B cell (primary cell): ENCODE measurements at regions not wholly inside any gene's neighbourhood (a gene's known extent, or its start where the extent isn't known, plus 50 kb on each side); places are given as distances from the start of the nearest gene placed in this dataset.

ENCODE experiments used
- ATAC-seq: fragments of 200-7000 bp; cut with Tn5 transposase; one replicate; pipeline ENCODE4 v1.10.0; 2021; ENCODE audit warnings: low read depth, mild to moderate bottlenecking, moderate number of reproducible peaks, moderate library complexity
- CTCF ChIA-PET: fragments of 350-600 bp; sonication (Branson Sonifier 250); formaldehyde crosslinking; loops from one replicate; lab custom pipeline; 2021; ENCODE audit warnings: antibody characterized with exemption, inconsistent platforms; lab: Charles Lee
- POLR2A ChIA-PET: fragments of 350-600 bp; sonication (Branson Sonifier 250); formaldehyde crosslinking; loops from one replicate; lab custom pipeline; 2021; ENCODE audit warnings: antibody characterized with exemption; lab: Charles Lee
- DNase-seq: peaks from one replicate; pipeline ENCODE4 v3.0.0; 2013
- H2AFZ ChIP-seq: 2 replicates; pipeline ENCODE4 v1.6.1; 2012; ENCODE audit warnings: mild to moderate bottlenecking, low read depth, low read length; ENCODE audit not compliant: insufficient read depth, poor library complexity, severe bottlenecking
- H3K27ac ChIP-seq, 2 donors: 1 replicate in 1 of 2; 2 replicates in 1 of 2; pipeline ENCODE4 v1.5.1; 2012 to 2013; ENCODE audit warnings: low read length in 2 of 2, mild to moderate bottlenecking in 2 of 2, moderate library complexity in 1 of 2
- H3K27me3 ChIP-seq, 4 experiments: fragments of 200-600 bp in 1 of 4; sonication (generic) in 1 of 4; replicated peaks in 1 of 4; 1 replicate in 2 of 4; 2 replicates in 2 of 4; pipeline versions ENCODE4 v1.6.1 to v1.7.0; 2013 to 2016; ENCODE audit warnings: low read length in 3 of 4, mild to moderate bottlenecking in 2 of 4, mixed read lengths in 1 of 4, moderate library complexity in 1 of 4; ENCODE audit not compliant: insufficient read depth in 4 of 4, control insufficient read depth in 3 of 4; ENCODE audit errors: control extremely low read depth in 1 of 4
- H3K36me3 ChIP-seq, 2 experiments: replicated peaks in 1 of 2; 1 replicate in 1 of 2; 2 replicates in 1 of 2; pipeline versions ENCODE4 v1.6.1 to v1.7.1; 2013; ENCODE audit warnings: low read length in 1 of 2; ENCODE audit not compliant: insufficient read depth in 2 of 2, control insufficient read depth in 1 of 2; ENCODE audit errors: control extremely low read depth in 1 of 2, extremely low read depth in 1 of 2
- H3K4me1 ChIP-seq, 2 donors: fragments of 200-600 bp in 1 of 2; sonication (generic) in 1 of 2; 1 replicate in 1 of 2; 2 replicates in 1 of 2; pipeline versions ENCODE4 v1.5.1 to v1.6.1; 2013 to 2017; ENCODE audit warnings: low read length in 2 of 2; ENCODE audit not compliant: control insufficient read depth in 2 of 2, insufficient read depth in 2 of 2
- H3K4me2 ChIP-seq: replicated peaks from 2 replicates; pipeline ENCODE3; 2012; ENCODE audit warnings: mild to moderate bottlenecking, low read depth, low read length; ENCODE audit not compliant: poor library complexity, severe bottlenecking
- H3K4me3 ChIP-seq, 5 experiments: fragments of 200-600 bp in 1 of 5; sonication (generic) in 1 of 5; 1 replicate in 3 of 5; 2 replicates in 2 of 5; pipeline versions ENCODE4 v1.5.1 to v1.7.0; 2011 to 2016; ENCODE audit warnings: low read length in 4 of 5, mild to moderate bottlenecking in 4 of 5, low read depth in 2 of 5, control low read depth in 1 of 5, moderate library complexity in 1 of 5; ENCODE audit not compliant: insufficient read depth in 1 of 5; ENCODE audit errors: control extremely low read depth in 1 of 5, extremely low read depth in 1 of 5
- H3K79me2 ChIP-seq: fragments of 200-600 bp; sonication (generic); one replicate; pipeline ENCODE4 v1.6.0; 2016; ENCODE audit warnings: low read length; ENCODE audit not compliant: control insufficient read depth, insufficient read depth
- H3K9ac ChIP-seq: fragments of 200-600 bp; sonication (generic); 2 replicates; pipeline ENCODE4 v1.6.1; 2017; ENCODE audit warnings: mild to moderate bottlenecking, low read length, moderate library complexity
- H3K9me3 ChIP-seq, 3 donors: one replicate each; pipeline versions ENCODE4 v1.6.1 to v1.7.1; 2013; ENCODE audit warnings: low read length in 2 of 3; ENCODE audit not compliant: control insufficient read depth in 2 of 3, insufficient read depth in 1 of 3; ENCODE audit errors: control extremely low read depth in 1 of 3
- H4K20me1 ChIP-seq: 2 replicates; pipeline ENCODE4 v1.6.0; 2012; ENCODE audit warnings: mild to moderate bottlenecking, low read length; ENCODE audit not compliant: insufficient read depth, control insufficient read depth, poor library complexity, severe bottlenecking
- H3K27ac Mint-ChIP-seq: one replicate; pipeline ENCODE4 v1.8.0; 2021; ENCODE audit warnings: mixed read lengths
- H3K27me3 Mint-ChIP-seq: one replicate; pipeline ENCODE4 v1.8.0; 2021; ENCODE audit warnings: mixed read lengths
- H3K4me1 Mint-ChIP-seq: one replicate; pipeline ENCODE4 v1.8.0; 2021; ENCODE audit warnings: mixed read lengths
- H3K4me3 Mint-ChIP-seq: one replicate; pipeline ENCODE4 v1.8.0; 2021; ENCODE audit warnings: mixed read lengths
- H3K9me3 Mint-ChIP-seq: one replicate; pipeline ENCODE4 v1.8.0; 2022; ENCODE audit warnings: mixed read lengths; ENCODE audit not compliant: insufficient read depth
- EZH2 ChIP-seq: IDR thresholded peaks from 2 replicates; pipeline ENCODE4 v1.6.1; 2012; ENCODE audit warnings: borderline replicate concordance, low read depth, mild to moderate bottlenecking, moderate library complexity, low read length; ENCODE audit not compliant: insufficient read depth, poor library complexity, severe bottlenecking
- WGBS: methylation state at CpG from one replicate; pipeline ENCODE4 v1.1.5; 2013; ENCODE audit warnings: missing lambda C conversion rate; ENCODE audit not compliant: insufficient coverage; 5-methylcytosine and 5-hydroxymethylcytosine counted together
- intact Hi-C: fragments of 100-400 bp; cut with micrococcal nuclease; formaldehyde crosslinking; loops from one replicate; pipeline ENCODE4 v1.10.0; 2022
- TF ChIP-seq, protein P1 (sequence below): fragments of 200-600 bp; IDR thresholded peaks from one replicate; pipeline ENCODE4 v1.8.0; 2022; ENCODE audit warnings: antibody characterized with exemption, mild to moderate bottlenecking

DNA sequence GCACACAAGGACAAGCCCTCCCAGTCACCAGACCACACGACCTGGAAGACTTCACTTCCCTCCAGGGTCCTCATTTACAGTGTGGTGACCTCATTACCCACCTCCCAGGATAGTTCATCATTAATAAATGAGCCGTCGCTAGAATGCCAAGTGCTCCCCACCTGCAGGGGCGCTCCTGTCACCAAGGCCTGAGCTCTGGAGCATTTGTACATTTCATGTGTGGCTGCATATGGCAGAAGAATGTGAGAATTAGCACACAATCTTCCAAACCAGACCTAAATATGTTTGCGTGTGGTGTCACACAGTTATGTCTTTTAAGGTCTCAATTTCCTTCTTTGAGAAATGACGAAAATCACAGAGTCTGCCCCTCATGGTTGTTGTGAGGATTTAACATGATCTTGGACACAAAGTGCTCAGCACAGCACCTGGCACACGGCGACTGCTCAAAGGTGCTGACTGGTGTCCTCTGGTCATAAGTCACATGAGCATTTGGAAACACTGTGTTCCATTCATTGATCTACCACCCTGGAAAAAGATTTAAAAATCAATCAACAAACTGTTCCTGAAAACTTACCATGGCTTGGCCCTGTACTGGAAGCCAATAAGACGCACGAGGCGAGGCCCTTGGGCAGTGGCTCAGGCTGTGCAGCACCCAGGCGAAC is 150.6 kb upstream of the SPACA7 start:
- ATAC-seq (no peak), DNase-seq (no peak)
- intact Hi-C loops, result no loop called here
- H4K20me1 ChIP-seq, result no peaks in the 10 kb centered on the region
- H3K36me3 ChIP-seq, result no peaks in the 10 kb centered on the region
- ChIA-PET POLR2A (no interaction called here), CTCF (no interaction called here)
- 85% methylated on average over 11 of the region's 12 CpGs for WGBS
- TF ChIP-seq, protein P1, sequence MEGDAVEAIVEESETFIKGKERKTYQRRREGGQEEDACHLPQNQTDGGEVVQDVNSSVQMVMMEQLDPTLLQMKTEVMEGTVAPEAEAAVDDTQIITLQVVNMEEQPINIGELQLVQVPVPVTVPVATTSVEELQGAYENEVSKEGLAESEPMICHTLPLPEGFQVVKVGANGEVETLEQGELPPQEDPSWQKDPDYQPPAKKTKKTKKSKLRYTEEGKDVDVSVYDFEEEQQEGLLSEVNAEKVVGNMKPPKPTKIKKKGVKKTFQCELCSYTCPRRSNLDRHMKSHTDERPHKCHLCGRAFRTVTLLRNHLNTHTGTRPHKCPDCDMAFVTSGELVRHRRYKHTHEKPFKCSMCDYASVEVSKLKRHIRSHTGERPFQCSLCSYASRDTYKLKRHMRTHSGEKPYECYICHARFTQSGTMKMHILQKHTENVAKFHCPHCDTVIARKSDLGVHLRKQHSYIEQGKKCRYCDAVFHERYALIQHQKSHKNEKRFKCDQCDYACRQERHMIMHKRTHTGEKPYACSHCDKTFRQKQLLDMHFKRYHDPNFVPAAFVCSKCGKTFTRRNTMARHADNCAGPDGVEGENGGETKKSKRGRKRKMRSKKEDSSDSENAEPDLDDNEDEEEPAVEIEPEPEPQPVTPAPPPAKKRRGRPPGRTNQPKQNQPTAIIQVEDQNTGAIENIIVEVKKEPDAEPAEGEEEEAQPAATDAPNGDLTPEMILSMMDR, result no peak
- no peak for TF ChIP-seq EZH2
- peaks cover 0 to 3% (median 0%) of the 10 kb centered on the region in 3 donors for H3K9me3 ChIP-seq
- Mint-ChIP-seq H3K4me3 (no peak overlapping the region), H3K9me3 (peaks cover 2% of the 10 kb centered on the region), H3K27ac (no peak overlapping the region), H3K4me1 (no peaks in the 10 kb centered on the region), H3K27me3 (no peaks in the 10 kb centered on the region)
- H3K4me2 ChIP-seq, result no peak overlapping the region
- no peak overlapping the region for H3K9ac ChIP-seq
- H3K4me1 ChIP-seq, result no peaks in the 10 kb centered on the region
- H3K79me2 ChIP-seq, result no peaks in the 10 kb centered on the region
- no peaks in the 10 kb centered on the region for H3K27me3 ChIP-seq
- no peak overlapping the region for H2AFZ ChIP-seq
- no peak overlapping the region for H3K27ac ChIP-seq
- H3K4me3 ChIP-seq, result no peak overlapping the region

DNA sequence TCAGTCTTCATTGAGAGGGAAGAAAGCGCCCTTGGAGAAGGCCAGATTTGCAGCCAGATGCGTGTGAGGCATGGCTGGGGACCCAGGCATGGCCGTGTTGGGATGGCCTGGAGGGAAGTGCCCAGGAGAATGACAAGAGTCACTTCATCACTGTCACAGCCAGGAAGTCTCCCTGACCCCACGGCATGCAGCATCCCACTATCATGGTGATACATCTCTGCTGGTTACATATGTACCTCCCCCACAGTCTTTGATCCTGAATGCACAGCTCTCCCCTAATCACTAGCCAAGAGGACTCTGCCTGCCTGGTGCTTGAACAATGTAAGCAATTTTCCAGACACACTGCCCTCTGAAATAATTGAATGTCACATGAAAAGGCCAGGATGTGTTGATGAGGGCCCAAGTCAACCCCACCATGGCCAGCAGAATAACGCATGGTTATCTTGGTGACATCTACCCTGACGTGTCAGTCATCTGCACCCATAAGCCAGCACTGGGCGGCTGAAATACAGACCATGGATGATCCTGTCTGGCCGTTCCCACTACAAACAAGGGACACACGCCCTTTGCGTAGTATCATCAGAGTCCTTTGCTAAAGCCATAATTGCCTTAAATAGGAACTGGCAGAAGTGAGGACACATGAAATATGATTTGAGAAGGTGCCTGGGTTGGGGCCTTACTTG is 149.7 kb upstream of the SPACA7 start:
- H3K79me2 ChIP-seq, result no peaks in the 10 kb centered on the region
- intact Hi-C loops, result no loop called here
- H2AFZ ChIP-seq, result no peak overlapping the region
- ATAC-seq (no peak), DNase-seq (no peak)
- H3K4me3 Mint-ChIP-seq, result no peak overlapping the region
- H3K9ac ChIP-seq, result no peak overlapping the region
- H3K4me2 ChIP-seq, result no peak overlapping the region
- WGBS, result 85% methylated on average over 5 of the region's 10 CpGs
- TF ChIP-seq, protein P1, result no peak
- no peak for TF ChIP-seq EZH2
- no peaks in the 10 kb centered on the region for H3K27me3 Mint-ChIP-seq
- H3K27me3 ChIP-seq, result no peaks in the 10 kb centered on the region
- H3K9me3 ChIP-seq, result peaks cover 0 to 3% (median 0%) of the 10 kb centered on the region in 3 donors
- CTCF ChIA-PET, result no interaction called here
- H4K20me1 ChIP-seq, result no peaks in the 10 kb centered on the region
- POLR2A ChIA-PET, result no interaction called here
- no peak overlapping the region for H3K27ac ChIP-seq
- peaks cover 2% of the 10 kb centered on the region for H3K9me3 Mint-ChIP-seq
- H3K4me1 Mint-ChIP-seq, result no peaks in the 10 kb centered on the region
- H3K36me3 ChIP-seq, result no peaks in the 10 kb centered on the region
- H3K27ac Mint-ChIP-seq, result no peak overlapping the region
- H3K4me3 ChIP-seq, result no peak overlapping the region
- H3K4me1 ChIP-seq, result no peaks in the 10 kb centered on the region
